SK-N-SH (cell line): ENCODE measurements at regions not wholly inside any gene's neighbourhood (a gene's known extent, or its start where the extent isn't known, plus 50 kb on each side); places are given as distances from the start of the nearest gene placed in this dataset.
"Not testable (repeated sequence)": the region's sequence is repeated elsewhere in the genome, so short reads cannot be mapped to it uniquely, and the experiment has no call there.

Experiments
- CHD2 ChIP-seq: fragments of 150-350 bp; IDR thresholded peaks from 2 replicates; pipeline ENCODE4 v1.6.1; 2018; ENCODE audit warnings: low read length; ENCODE audit not compliant: partially characterized antibody
- CTCF ChIP-seq: fragments of 200-600 bp; sonication (generic); IDR thresholded peaks from 2 replicates; pipeline ENCODE4 v1.6.1; 2017; ENCODE audit warnings: antibody characterized with exemption, mild to moderate bottlenecking, moderate library complexity
- EP300 ChIP-seq, 2 experiments: IDR thresholded peaks; 2 replicates each; pipeline versions ENCODE4 v1.4.0 to v1.6.1; 2012; ENCODE audit warnings: borderline replicate concordance in 1 of 2, low read depth in 1 of 2, low read length in 1 of 2
- MXI1 ChIP-seq: IDR thresholded peaks from 2 replicates; pipeline ENCODE4 v1.6.1; 2012; ENCODE audit warnings: mild to moderate bottlenecking, low read depth, low read length, improper control_type of control experiment
- POLR2AphosphoS5 ChIP-seq: IDR thresholded peaks from 2 replicates; pipeline ENCODE4 v1.6.1; 2012; ENCODE audit warnings: low read depth, low read length
- RAD21 ChIP-seq: IDR thresholded peaks from 2 replicates; pipeline ENCODE4 v1.6.1; 2012; ENCODE audit warnings: mild to moderate bottlenecking, low read length
- RFX5 ChIP-seq: IDR thresholded peaks from 2 replicates; pipeline ENCODE4 v1.6.1; 2012; ENCODE audit warnings: mild to moderate bottlenecking, improper control_type of control experiment, low read length
- ZBTB33 ChIP-seq: IDR thresholded peaks from 2 replicates; pipeline ENCODE4 v1.4.0; 2012; ENCODE audit warnings: low read depth, borderline replicate concordance

- not testable (repeated sequence) for TF ChIP-seq CTCF; ZBTB33; CHD2; MXI1; POLR2AphosphoS5; EP300 (IDR thresholded peaks at IDR 0.05; ENCODE audit: borderline replicate concordance in 1 of 2, low read depth in 1 of 2, low read length in 1 of 2); RFX5; RAD21
Measured at GRCh38 chr5:71792041-71792440, 73.0 kb downstream of the CARTPT start.
